Stimulated activated naive B cell treated with anti-CD40 and anti-IgM and Interleukin-4, amounts not matched to agents 10 μg/mL and 1 μg/mL and 100 μg/mL, for 72 hours (primary cell): ENCODE measurements at regions not wholly inside any gene's neighbourhood (a gene's known extent, or its start where the extent isn't known, plus 50 kb on each side); places are given as distances from the start of the nearest gene placed in this dataset.
A peak's percentile ranks its signal among the peaks of the same experiment; 100 is the strongest.

Experiments used
- ATAC-seq, 2 donors: fragments of 150-1000 bp; cut with Tn5 transposase; replicated peaks; 2 replicates each; pipeline ENCODE4 v1.10.0; 2021; ENCODE audit warnings: moderate library complexity in 1 of 2
- DNase-seq: peaks from one replicate; pipeline ENCODE4 v3.0.0; 2021
- H3K27ac Mint-ChIP-seq: one replicate; pipeline ENCODE4 v1.8.0; 2022; ENCODE audit warnings: mild to moderate bottlenecking, mixed read lengths
- H3K27me3 Mint-ChIP-seq, 2 donors: one replicate each; pipeline ENCODE4 v1.8.0; 2022; ENCODE audit warnings: mixed read lengths in 2 of 2
- H3K36me3 Mint-ChIP-seq, 2 donors: one replicate each; pipeline ENCODE4 v1.8.0; 2022; ENCODE audit warnings: mixed read lengths in 2 of 2, mild to moderate bottlenecking in 1 of 2
- H3K4me1 Mint-ChIP-seq, 2 donors: one replicate each; pipeline ENCODE4 v1.8.0; 2022; ENCODE audit warnings: mixed read lengths in 2 of 2, mild to moderate bottlenecking in 1 of 2
- H3K4me3 Mint-ChIP-seq, 2 donors: one replicate each; pipeline ENCODE4 v1.8.0; 2022; ENCODE audit warnings: mild to moderate bottlenecking in 2 of 2, mixed read lengths in 2 of 2, moderate library complexity in 1 of 2
- H3K9me3 Mint-ChIP-seq, 2 donors: one replicate each; pipeline ENCODE4 v1.8.0; 2022; ENCODE audit warnings: mixed read lengths in 2 of 2, mild to moderate bottlenecking in 1 of 2

DNA sequence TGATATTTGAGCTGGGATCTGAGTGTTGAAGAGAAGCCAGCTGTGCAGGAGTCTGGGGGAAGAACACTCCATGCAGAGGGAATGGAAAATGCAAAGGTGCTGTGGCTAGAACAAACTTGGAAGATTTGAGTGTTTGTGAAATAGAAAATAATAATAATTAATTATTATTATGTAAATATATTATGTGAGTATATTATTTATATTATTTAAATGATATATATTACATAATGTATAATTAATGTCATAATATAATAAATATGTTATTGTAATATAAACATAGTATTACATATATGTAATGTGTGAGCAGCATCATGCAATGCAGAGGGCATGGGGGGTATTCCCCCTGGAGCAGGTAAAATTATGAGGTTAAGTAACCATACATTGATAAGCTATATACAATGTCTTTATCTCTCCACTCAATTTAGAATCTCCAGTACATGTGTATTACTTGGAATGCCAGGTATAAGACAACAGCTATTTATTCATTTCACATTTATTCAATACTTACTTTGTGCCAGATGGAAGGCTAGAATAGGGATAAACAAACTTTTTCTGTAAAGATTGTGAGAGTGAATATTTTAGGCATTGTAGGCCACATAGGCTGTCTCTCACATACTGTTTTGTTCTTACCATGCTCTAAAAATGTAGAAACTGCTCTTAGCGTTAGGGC, 218.6 kb downstream of the MTHFS start:
- no peaks in the 10 kb centered on the region for H3K36me3 Mint-ChIP-seq
- DNase-seq (no peak), ATAC-seq (no peak)
- H3K27me3 Mint-ChIP-seq = peaks cover 42 to 59% of the 10 kb centered on the region in 2 donors
- no peak overlapping the region for H3K27ac Mint-ChIP-seq
- no peaks in the 10 kb centered on the region for H3K9me3 Mint-ChIP-seq
- peaks cover 0 to 7% of the 10 kb centered on the region in 2 donors for H3K4me1 Mint-ChIP-seq
- no peak overlapping the region for H3K4me3 Mint-ChIP-seq

DNA sequence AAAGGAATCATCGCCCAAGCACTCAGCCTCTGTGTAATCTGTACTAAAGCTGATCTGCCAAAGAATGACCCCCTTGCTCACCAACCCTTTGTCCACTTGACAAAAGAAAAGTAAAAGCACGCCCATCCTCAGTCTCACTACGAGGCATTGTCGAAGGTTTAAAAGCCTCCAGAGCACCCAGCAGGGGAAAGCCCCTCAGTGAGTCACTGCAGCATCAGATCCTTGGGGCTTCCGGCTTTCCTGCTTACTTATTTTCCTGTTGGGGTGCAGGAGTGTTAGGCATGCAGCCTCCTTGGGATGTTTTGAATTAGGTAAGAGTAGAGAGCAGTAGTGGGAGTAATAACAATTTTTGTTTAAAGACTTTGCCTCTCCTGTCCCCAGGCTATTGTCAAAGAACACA, 216.1 kb downstream of the MTHFS start:
- ATAC-seq = no peak
- Mint-ChIP-seq H3K27ac (peak overlapping the region; percentile 21), H3K27me3 (peaks cover 29 to 42% of the 10 kb centered on the region in 2 donors), H3K9me3 (no peaks in the 10 kb centered on the region), H3K4me3 (no peak overlapping the region), H3K36me3 (no peaks in the 10 kb centered on the region), H3K4me1 (no peaks in the 10 kb centered on the region)
- DNase-seq = no peak

DNA sequence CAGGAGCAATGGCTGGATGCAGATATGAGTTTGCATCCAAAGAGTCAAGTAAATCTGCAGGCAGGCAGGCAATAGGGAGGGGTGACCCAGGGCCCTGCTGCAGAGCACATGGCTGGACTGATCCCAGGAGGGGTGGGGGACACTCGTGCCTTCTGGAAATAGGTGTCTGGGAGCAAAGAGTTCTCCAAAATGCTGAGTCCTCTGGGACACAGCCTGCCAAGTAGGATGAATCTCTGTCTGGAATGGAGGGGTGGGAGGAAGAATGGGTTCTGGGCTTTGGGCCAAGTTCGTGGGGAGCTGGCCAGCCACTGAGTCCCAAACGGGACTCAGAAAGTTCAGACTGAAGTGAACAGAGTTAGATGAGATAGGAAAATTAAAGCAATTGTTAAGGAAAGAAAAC, 214.5 kb downstream of the MTHFS start:
- no peak overlapping the region for H3K4me3 Mint-ChIP-seq
- H3K27ac Mint-ChIP-seq = no peak overlapping the region
- DNase-seq (no peak), ATAC-seq (no peak)
- H3K27me3 Mint-ChIP-seq = peaks cover 33 to 47% of the 10 kb centered on the region in 2 donors
- no peaks in the 10 kb centered on the region for H3K4me1 Mint-ChIP-seq
- no peaks in the 10 kb centered on the region for H3K9me3 Mint-ChIP-seq
- no peaks in the 10 kb centered on the region for H3K36me3 Mint-ChIP-seq

DNA sequence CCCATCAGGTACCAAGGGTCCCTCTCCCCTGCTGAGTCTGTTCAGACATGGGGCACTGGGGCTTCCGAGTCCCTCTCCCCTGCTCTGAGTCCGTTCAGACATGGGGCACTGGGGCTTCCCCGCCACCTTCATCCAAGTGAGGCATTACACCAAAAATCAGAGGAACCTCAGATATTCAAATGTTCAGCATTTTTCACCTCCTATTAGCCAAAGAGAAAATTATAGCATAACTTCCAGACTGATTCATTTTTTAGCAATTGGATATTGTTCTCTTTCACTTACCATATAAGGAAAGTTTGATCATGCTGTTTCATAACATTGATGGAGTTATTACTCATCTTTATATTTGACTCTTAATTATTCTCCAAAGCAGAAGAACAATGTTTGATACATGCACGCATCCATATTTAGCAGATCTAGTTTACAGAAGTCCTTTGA, 213.9 kb downstream of the MTHFS start:
- H3K27me3 Mint-ChIP-seq = peaks cover 30 to 43% of the 10 kb centered on the region in 2 donors
- no peak for ATAC-seq
- no peaks in the 10 kb centered on the region for H3K9me3 Mint-ChIP-seq
- H3K4me3 Mint-ChIP-seq = no peak overlapping the region
- no peak for DNase-seq
- no peaks in the 10 kb centered on the region for H3K4me1 Mint-ChIP-seq
- no peaks in the 10 kb centered on the region for H3K36me3 Mint-ChIP-seq
- H3K27ac Mint-ChIP-seq = no peak overlapping the region

DNA sequence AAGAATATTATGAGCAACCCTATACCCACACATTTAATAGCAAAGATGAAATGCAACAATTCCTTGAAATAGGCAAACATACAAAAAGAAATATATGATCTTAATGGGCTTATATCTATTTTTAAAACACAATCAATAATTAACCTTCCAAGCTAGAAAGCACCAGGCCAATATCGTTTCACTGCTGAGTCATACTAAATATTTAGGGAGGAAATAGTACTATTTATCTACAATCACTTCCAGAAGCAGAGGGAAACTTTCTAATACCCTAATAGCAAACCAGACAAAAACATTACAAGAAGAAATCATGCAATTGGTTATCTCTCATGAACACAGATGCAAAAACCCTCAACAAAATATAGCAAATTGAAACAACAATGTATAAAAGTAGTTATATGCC, 207.8 kb downstream of the MTHFS start:
- Mint-ChIP-seq H3K4me3 (no peak overlapping the region), H3K36me3 (no peaks in the 10 kb centered on the region), H3K27ac (no peak overlapping the region), H3K9me3 (peaks cover 0 to 8% of the 10 kb centered on the region in 2 donors), H3K4me1 (no peaks in the 10 kb centered on the region), H3K27me3 (peaks cover 7% of the 10 kb centered on the region in 2 donors)
- ATAC-seq (no peak), DNase-seq (no peak)

DNA sequence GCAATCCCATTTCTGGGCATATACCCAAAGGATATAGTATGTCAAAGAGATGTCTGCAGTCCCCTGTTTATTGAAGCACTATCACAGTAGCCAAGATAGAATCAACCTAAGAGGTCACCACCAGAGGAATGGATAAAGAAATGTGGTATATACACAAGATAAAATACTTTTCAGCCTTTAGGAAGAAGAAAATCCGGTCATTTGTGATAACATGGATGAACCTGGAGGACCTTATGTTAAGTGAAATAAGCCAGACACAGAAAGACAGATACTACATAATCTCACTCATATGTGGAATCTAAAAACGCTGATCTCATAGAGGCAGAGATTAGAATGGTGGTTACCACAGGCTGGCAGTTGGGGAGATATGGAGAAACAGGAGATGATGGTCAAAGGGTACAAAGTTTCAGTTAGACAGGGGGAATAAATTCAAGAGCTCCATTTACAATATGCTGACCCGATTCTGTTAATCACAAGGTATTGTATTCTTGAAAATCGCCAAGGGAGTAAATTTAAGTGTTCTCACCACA, 195.8 kb downstream of the MTHFS start:
- H3K27me3 Mint-ChIP-seq = no peaks in the 10 kb centered on the region
- H3K27ac Mint-ChIP-seq = no peak overlapping the region
- no peaks in the 10 kb centered on the region for H3K9me3 Mint-ChIP-seq
- ATAC-seq (no peak), DNase-seq (no peak)
- H3K4me1 Mint-ChIP-seq = no peaks in the 10 kb centered on the region
- H3K36me3 Mint-ChIP-seq = no peaks in the 10 kb centered on the region
- H3K4me3 Mint-ChIP-seq = no peak overlapping the region

DNA sequence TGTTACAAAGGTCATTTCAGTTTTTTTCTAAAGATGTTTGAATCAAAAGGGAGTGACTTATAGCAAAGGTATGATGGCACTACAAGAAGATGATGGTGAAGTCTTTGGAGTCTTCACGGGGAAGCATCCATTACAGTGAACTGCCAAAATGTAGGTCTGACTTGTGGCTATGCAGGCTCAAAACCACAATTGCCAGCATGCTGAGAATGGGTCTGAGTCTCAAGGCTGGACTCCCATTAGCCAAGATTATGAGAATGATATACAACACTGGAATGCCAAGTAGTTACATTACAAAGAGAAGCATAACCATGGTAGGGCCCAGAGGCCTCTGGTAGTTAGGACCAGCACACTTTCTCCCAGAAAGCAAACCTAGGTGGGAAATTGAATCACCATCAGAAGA, 194.2 kb downstream of the MTHFS start:
- H3K27me3 Mint-ChIP-seq = no peaks in the 10 kb centered on the region
- no peaks in the 10 kb centered on the region for H3K36me3 Mint-ChIP-seq
- no peak overlapping the region for H3K4me3 Mint-ChIP-seq
- DNase-seq (no peak), ATAC-seq (no peak)
- no peaks in the 10 kb centered on the region for H3K4me1 Mint-ChIP-seq
- H3K27ac Mint-ChIP-seq = no peak overlapping the region
- no peaks in the 10 kb centered on the region for H3K9me3 Mint-ChIP-seq

DNA sequence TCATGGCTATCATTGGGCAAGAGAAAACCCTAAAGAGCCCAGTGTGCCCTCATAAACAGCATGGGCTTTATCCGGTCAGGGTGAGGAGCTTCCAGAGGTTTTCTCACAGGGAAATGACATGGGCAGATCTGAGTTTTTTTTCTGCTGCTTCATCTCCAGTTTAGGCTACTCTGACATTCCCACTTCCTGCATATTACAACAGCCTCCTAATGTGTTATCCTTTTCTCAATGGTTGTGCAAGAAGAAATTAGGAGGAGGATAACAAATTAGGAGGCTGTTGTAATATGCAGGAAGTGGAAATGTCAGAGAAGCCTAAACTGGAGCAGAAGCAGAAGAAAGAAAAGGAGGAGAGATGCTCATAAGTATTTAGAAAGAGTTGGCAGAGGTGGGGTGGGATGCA, 175.6 kb downstream of the MTHFS start:
- H3K27ac Mint-ChIP-seq = no peak overlapping the region
- H3K36me3 Mint-ChIP-seq = no peaks in the 10 kb centered on the region
- H3K4me3 Mint-ChIP-seq = no peak overlapping the region
- ATAC-seq (no peak), DNase-seq (no peak)
- peaks cover 0 to 9% of the 10 kb centered on the region in 2 donors for H3K9me3 Mint-ChIP-seq
- H3K27me3 Mint-ChIP-seq = peaks cover 14 to 29% of the 10 kb centered on the region in 2 donors
- no peaks in the 10 kb centered on the region for H3K4me1 Mint-ChIP-seq

DNA sequence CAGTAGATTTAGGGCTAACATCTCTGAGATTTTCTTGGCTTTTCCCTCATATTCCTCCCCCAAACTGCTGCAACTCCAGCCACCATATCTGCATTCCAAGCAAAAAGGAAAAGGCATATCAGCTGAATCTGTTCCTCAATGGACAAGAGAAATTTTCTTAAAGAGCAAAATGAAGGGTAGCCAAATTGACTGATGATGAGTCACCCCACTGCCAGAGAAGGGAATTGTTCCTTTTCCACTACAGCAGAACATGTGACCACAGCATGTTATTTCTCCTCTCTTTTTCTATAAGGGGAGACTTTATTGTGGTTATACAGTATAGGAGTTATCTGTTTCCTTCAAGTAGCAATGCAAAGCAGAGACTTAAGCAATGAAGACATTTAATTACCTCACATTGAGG, 172.5 kb downstream of the MTHFS start:
- H3K4me3 Mint-ChIP-seq = no peak overlapping the region
- no peak for DNase-seq
- ATAC-seq = no peak
- H3K9me3 Mint-ChIP-seq = peaks cover 0 to 9% of the 10 kb centered on the region in 2 donors
- peaks cover 24 to 43% of the 10 kb centered on the region in 2 donors for H3K27me3 Mint-ChIP-seq
- no peaks in the 10 kb centered on the region for H3K36me3 Mint-ChIP-seq
- no peak overlapping the region for H3K27ac Mint-ChIP-seq
- H3K4me1 Mint-ChIP-seq = no peaks in the 10 kb centered on the region

DNA sequence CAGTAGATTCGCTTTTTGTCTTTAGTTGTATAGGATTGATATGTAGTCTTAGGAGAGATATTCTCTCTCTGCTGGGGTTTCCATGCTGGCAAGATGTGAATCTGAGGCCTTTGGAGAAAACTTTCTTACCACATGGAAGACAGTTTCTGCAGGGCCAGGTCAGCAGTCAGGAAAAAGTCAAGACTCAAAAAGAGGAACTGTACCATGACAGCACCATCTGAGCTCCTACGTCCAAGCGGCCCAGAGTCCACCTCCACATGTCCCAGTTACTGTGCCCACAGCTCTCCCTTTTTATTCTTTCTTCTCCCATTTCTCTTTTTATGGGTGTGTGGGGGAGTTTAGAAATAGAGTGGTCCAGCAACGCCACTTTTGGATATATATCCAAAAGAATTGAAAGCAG, 172.0 kb downstream of the MTHFS start:
- DNase-seq (no peak), ATAC-seq (no peak)
- no peaks in the 10 kb centered on the region for H3K4me1 Mint-ChIP-seq
- H3K9me3 Mint-ChIP-seq = peaks cover 0 to 9% of the 10 kb centered on the region in 2 donors
- no peak overlapping the region for H3K4me3 Mint-ChIP-seq
- H3K36me3 Mint-ChIP-seq = no peaks in the 10 kb centered on the region
- H3K27ac Mint-ChIP-seq = no peak overlapping the region
- peaks cover 29 to 48% of the 10 kb centered on the region in 2 donors for H3K27me3 Mint-ChIP-seq

DNA sequence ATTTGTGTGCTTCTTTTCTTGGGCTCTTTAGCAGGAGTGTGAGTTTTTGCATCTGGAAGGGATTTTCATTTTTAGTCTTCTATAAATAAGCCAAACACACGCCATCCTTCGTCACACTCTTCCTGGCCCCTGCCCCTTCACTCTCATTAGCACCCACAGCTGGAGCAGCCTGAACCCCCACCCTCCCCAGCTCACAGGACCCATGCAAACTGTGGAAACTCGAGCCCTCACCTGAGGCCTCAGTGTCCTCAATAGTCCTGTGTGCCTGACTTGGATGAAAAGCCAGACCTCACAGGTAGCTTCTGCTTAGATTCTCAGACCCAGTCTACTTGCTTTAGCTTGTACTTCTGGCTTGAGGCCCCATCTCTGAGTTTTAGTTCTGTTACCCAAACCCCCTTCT, 167.9 kb downstream of the MTHFS start:
- Mint-ChIP-seq H3K4me3 (no peak overlapping the region), H3K27me3 (peaks cover 32 to 38% of the 10 kb centered on the region in 2 donors), H3K4me1 (no peaks in the 10 kb centered on the region), H3K9me3 (no peaks in the 10 kb centered on the region), H3K27ac (no peak overlapping the region), H3K36me3 (no peaks in the 10 kb centered on the region)
- DNase-seq = no peak
- no peak for ATAC-seq

DNA sequence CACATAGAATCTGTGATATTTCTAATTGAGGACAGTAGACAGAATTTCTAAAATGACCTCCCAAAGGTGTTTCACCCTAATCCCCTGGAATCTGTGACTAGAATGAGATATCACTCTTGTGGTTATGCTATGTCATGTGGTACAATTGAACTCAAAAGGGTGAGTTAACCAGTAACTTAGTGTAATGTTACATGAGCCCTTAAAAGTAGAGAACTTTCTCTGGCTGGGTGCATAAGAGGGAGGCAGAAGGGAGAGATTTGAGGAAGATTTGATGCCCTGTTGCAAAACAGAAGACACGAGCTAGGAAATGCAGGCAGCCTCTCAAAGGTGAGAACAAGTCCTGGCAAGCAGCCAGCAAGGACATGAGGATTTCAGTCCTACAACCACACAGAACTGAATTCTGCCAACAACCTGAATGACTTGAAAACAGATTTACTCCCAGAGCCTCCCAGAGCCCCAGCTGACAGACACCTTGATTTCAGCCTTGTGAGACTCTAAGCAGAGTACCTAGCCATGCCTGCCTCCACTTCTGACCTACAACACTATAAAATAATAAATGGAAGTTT, 160.3 kb downstream of the MTHFS start:
- no peaks in the 10 kb centered on the region for H3K36me3 Mint-ChIP-seq

DNA sequence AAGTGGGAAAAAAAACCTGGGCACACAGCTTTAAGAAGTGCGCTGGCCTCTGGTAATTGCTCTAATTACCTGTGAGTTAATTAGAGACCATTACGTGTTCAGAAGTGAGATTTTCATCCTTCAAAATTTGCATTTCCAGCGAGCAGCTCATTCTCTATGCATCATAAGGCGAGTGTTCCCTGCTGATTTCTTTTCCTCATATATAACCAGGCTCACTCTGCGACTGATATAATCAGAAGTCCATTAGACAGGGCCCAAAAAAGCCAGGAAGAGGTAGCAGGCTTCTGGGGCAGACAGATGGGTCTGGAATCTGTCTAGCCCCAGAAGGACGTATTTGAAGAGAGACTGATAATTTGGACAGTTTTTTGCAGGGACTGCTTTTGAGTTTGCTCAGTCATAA, 158.7 kb downstream of the MTHFS start:
- no peak for DNase-seq
- H3K27ac Mint-ChIP-seq = no peak overlapping the region
- peaks cover 0 to 5% of the 10 kb centered on the region in 2 donors for H3K27me3 Mint-ChIP-seq
- no peaks in the 10 kb centered on the region for H3K36me3 Mint-ChIP-seq
- H3K4me3 Mint-ChIP-seq = no peak overlapping the region
- H3K4me1 Mint-ChIP-seq = no peaks in the 10 kb centered on the region
- no peak for ATAC-seq
- peaks cover 3 to 12% of the 10 kb centered on the region in 2 donors for H3K9me3 Mint-ChIP-seq

More for the DNA sequence above, 160.3 kb downstream of the MTHFS start:
- Mint-ChIP-seq H3K4me3 (no peak overlapping the region), H3K27ac (no peak overlapping the region), H3K27me3 (peaks cover 8 to 11% of the 10 kb centered on the region in 2 donors), H3K9me3 (peaks cover 3 to 9% of the 10 kb centered on the region in 2 donors), H3K4me1 (no peaks in the 10 kb centered on the region)
- ATAC-seq (peak in 1 of 2 donors; percentile 58), DNase-seq (no peak)

DNA sequence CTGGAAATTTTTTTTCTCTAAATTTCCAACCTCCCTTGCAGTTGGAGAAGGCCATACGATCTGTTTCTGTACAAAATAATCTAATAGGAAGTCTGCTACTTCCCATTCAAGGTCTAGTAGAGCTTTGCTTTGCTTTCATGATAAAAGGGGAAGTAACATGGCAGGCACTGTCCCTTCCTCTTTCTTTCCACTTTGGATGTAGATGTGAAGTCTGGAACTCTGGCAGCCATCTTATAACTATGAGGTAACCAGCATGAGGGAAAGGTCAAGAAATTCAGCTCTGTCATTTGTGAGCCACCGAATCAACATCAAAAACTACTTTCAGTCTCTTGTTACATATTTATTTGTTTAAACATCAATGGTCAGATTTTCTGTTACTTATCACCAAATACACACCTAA, 156.3 kb downstream of the MTHFS start:
- Mint-ChIP-seq H3K4me3 (no peak overlapping the region), H3K4me1 (no peaks in the 10 kb centered on the region), H3K27me3 (peaks cover 0 to 7% of the 10 kb centered on the region in 2 donors), H3K27ac (no peak overlapping the region), H3K36me3 (no peaks in the 10 kb centered on the region), H3K9me3 (peaks cover 3 to 12% of the 10 kb centered on the region in 2 donors)
- DNase-seq (no peak), ATAC-seq (no peak)

DNA sequence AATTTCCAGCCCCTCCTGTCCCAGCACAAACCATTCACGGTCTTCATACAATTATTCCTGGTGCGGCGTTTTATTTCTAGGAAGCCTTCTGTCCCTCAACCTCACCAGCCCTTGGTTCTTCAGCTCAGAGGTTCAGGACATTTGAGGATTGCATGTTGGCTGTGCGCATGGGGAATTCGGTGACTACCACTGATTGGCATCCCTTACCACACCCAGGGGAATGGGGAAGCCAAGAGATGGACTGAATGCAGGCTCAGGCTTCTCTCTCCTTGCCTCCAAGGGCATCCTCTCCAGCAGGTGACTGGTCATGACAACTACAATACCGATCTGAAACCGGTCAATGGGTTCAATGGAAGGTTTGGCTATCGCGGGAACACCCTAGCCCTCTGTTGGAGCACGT, 153.8 kb downstream of the MTHFS start:
- H3K36me3 Mint-ChIP-seq = no peaks in the 10 kb centered on the region
- DNase-seq = no peak
- no peak overlapping the region for H3K27ac Mint-ChIP-seq
- no peak overlapping the region for H3K4me3 Mint-ChIP-seq
- H3K9me3 Mint-ChIP-seq = peaks cover 5 to 12% of the 10 kb centered on the region in 2 donors
- peaks cover 0 to 3% of the 10 kb centered on the region in 2 donors for H3K27me3 Mint-ChIP-seq
- H3K4me1 Mint-ChIP-seq = no peaks in the 10 kb centered on the region
- ATAC-seq = no peak
